GM19193 (cell line): ENCODE measurements at regions not wholly inside any gene's neighbourhood (a gene's known extent, or its start where the extent isn't known, plus 50 kb on each side); places are given as distances from the start of the nearest gene placed in this dataset.

Experiments
- POLR2A ChIP-seq: IDR thresholded peaks from 4 replicates; pipeline ENCODE4 v1.6.1; 2011; ENCODE audit not compliant: insufficient read depth, insufficient read length; ENCODE audit errors: extremely low read depth

DNA sequence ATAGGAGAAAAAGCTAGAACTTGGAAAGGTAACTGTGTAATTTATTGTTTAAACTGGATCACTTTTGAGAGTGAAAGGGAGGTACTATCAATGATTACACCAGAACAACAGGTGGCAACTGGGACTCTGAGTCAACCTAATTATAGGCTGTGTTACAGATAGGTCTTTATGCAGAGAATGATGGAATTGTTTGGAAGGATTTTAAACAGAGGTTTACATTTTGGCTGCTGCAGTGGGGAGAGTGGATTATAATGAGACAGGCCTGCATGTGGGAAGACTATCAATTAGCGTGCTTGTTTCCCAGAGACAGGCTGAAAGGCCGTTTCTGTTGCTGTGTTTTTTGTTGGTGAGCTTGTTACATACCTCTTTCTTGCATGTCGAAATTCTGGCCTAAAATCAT, 432.9 kb downstream of the PLA2G4A start:
- no peak for TF ChIP-seq POLR2A

DNA sequence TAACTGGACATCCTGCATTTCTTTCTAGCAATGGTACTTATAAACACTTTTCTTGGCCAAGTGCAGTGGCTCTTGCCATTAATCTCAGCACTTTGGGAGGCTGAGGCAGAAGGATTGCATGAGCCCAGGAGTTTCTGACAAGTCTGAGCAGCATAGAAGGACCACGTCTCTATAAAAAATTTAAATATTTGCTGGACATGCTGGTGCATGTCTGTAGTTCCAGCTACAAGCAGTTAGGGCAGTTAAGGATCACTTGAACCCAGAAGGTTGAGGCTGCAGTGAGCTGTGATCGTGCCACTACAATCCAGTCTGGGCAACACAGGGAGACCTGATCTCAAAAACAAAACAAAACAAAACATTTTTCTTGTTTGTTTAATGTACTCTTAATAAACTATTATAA, 434.0 kb downstream of the PLA2G4A start:
- TF ChIP-seq POLR2A = no peak

DNA sequence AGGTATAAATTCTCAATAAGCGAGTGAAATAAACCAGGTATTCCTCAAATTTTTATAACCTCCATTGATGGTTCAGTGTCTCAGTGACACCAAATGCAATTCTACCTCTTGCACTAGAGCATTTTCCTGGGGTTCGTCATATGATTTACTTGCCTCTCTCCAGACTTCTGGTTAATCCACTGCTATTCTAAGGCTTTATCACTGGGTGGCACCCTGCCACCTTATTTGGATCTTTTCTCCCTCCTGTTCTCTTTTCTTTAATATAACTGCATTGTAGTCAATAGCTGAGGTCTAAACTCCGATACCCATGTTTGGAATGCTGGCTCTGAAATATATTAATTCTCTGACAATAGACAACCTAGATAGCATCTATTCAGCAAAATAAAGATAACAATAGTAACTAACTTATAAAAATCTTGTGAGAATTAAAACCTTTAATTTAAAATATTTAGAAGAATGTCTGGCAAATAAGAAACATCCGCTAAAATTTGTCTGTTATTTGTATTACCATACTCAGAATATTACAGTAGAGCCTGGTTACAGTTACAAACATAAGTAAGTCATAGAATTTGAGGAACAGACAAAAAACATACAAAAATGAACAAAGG, 436.4 kb downstream of the PLA2G4A start:
- no peak for TF ChIP-seq POLR2A

DNA sequence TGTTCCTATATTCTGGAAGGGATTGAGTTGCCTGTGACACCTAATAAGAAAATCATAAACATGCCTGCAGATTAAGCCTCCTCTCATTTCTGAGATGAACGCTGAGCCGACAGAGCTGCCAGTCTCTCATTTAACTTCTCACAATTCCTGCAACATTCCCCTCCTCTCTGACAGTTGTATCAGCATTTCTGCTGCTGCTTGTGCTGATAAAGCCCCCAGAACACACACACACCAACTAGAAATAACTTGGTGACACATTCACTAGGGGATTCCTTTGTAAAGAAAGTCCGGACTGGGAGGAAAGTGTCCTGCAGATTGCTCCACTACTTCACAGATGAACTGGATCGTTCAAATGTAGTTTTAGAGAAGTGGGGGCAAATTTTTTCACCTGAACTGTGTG, 437.3 kb downstream of the PLA2G4A start:
- TF ChIP-seq POLR2A = no peak

DNA sequence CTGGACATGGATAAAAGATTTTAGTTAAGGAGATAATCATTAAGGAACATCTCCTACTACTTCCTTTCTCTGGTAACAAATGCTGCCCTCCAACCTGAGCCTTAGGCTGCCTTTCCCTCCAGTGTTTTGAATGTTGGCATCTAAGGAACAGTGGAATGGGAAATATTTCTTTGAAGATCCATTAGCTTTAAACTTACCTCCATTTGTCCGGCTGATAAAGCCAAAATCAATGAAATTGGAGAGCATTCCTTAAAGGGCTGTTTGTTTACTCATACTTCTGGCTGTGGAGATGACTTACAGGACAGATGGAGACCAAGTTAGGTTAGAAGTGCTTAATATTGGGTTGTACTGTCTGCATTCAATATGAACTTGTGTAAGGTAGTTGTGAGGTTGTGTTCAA, 439.1 kb downstream of the PLA2G4A start:
- no peak for TF ChIP-seq POLR2A

DNA sequence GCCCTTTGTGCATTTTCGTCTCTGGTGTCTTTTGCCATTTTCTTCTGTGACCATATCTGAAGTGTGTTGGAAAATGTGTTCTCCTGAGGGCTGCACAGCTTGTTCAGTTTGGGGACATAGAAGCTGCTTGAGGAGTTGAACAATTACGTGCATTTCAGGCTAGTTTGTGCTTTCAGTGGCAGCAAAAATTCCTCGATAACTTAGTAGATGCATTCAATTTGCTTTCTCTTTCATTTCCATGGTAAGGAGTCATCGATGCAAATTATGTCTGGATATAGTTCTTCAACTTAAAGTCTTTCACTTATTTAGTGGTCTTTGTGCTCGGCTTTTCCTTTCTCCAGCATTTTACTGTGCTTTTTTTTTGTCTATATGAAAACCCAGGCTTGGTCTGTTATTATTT, 441.5 kb downstream of the PLA2G4A start:
- no peak for TF ChIP-seq POLR2A

DNA sequence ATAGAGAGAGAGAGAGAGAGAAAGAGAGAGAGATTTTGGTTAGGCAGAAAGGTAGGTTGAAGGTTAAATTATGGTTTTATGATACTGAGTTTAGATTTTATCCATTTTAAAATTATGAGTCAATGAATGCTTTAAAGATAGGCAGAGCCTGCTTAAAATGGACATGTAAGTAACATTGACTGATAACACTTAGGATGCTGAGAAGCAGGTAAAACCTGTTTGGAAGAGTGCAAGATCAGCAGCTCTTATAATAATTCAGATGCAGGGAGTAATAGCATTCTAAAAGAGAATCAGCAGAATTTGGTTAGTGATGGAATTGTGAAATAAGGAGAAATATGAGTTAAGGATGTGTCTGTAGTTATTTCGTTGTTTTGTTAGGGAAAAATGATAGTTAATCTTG, 446.6 kb downstream of the PLA2G4A start:
- no peak for TF ChIP-seq POLR2A

DNA sequence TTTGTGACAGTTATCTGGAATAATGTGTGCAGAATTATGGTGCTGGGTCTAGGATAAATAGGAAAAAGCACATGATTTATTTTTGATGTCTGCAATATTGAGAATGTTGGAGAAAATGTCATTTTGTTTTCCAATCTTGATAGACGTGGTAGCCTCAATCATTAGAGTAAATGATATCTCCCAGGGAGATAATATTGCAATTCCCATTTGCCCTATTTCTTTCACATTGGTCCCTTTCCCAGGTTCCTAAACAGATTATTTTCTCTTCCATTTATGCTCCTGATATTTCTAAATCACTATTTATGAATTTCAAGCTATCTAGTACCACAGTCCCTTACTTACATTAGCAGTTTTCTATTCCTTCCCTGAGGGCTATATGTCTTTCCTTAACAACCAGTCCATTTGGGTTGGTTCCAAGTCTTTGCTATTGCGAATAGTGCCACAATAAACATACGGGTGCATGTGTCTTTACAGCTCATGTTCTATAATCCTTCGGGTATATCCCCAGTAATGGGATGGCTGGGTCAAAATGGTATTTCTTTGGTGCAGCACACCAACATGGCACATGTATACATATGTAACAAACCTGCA, 447.3 kb downstream of the PLA2G4A start:
- TF ChIP-seq POLR2A = no peak

DNA sequence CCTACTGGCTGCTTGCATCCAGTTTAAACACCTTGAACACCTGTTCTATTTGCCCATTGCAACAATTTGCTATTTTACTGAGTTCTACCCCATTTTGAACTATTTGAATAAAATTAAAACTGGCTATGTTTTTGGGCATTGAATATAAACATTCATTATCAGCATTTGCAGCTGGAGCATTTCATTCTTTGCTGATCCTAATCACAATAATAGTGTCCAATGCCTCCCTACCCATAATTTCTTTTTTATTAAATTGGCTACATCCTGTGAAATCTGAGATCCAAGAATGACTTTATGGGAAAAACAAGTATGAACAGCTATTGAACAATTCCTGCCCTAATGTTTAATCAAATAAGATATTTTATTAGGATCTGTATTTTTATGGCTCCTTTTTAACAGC, 447.9 kb downstream of the PLA2G4A start:
- no peak for TF ChIP-seq POLR2A

DNA sequence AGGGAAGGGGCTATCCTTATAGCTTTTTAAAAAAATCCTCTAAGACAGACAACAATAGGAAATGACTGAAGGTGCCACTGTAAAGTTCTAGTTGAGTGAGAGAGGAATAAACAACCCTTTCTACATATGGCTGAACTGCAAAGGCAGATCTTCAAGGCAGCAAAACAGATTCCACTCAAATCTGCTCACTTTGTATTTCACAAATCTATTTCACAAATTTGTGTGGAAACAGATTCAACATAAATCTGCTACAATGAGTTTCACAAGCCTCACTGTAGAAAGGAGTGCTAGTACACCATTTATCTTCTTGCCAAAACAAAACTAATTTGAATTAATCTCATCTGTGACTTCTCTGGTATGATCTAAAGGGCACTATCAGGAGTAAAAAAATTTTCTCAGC, 451.3 kb downstream of the PLA2G4A start:
- TF ChIP-seq POLR2A = no peak

DNA sequence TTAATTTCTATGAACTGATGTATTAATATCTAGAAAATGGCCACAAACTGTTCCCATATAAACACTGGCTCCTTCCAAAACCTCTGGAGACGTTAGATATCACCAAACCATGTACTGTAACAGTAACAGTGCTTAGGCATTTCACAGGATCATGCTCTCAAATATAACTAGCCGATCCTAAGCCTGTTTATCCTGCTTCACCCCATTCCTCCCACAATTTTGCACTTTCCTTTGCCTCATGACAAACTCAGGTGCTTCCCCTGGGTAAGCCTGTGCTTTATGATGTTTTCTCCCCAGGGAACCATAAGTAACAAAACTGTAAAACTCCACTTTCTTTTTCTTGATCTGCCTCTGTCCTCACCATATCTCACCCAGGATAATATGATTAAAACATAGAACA, 452.3 kb downstream of the PLA2G4A start:
- no peak for TF ChIP-seq POLR2A

DNA sequence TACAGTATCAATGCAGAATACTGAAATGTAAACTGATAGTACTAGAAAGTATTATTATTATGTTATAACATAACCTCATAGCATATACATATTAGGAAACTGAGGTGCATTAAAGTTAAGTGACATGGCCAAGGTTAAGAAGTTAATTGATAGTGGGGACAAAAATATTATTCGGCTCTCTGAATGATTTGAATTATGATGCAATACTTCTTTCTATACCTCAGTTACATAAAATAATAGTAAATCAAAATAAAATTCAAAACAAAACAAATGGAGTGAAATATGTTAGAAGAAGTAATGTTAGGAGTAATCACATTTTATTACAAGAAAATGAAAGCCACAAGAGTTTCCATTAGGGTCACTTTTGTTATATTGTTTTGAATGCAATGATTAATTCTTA, 455.2 kb downstream of the PLA2G4A start:
- no peak for TF ChIP-seq POLR2A

DNA sequence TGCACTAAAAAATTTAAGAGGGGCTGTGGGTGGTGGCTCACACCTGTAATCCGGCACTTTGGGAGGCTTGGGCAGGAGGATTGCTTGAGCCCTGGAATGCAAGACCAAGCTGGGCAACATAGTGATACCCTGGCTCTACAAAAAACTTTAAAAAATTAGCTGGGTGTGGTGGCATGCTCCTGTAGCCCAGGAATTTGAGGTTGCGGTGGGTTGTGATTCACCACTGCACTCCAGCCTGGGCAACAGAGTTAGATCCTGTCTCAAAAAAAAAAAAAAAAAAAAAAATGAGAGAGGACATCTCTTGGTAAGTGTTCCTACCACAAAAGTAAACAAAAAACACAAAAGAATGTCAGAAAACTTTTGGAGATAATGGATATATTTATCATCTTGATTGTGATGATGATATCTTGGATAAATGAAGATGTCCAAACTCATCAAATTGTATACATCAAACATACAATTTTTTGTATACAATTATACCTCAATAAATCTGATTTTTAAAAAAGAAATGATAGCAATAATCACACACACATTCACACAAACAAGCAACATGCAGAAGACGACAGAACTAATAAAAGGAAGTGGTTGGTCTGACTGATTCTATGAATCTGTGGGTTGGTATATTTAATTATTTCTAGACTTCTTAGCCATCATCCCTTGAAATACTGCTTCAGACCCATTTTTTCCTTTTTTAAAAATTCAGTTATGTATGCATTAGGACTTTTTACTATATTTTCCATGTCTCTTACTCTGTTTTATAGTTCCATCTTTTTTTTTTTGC, 465.9 kb downstream of the PLA2G4A start:
- no peak for TF ChIP-seq POLR2A

DNA sequence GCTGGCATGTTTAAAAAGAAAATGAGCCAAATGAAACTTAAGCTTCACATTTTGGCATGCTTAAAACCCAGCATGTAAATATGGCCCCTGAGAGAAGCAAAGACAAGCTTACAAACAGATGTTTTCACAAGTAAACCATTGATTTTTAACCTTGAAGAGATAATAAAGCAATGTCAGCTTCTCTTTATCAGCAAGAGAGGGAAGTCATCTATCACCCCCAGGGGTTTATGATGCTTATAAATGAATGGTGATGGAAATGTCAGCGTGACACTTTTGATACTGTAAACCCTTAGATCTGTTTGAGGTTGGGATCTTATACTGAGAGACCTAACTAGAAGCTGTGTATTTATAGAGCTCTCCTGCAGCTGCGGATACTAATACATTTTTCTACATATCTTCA, 471.3 kb downstream of the PLA2G4A start:
- TF ChIP-seq POLR2A = no peak

DNA sequence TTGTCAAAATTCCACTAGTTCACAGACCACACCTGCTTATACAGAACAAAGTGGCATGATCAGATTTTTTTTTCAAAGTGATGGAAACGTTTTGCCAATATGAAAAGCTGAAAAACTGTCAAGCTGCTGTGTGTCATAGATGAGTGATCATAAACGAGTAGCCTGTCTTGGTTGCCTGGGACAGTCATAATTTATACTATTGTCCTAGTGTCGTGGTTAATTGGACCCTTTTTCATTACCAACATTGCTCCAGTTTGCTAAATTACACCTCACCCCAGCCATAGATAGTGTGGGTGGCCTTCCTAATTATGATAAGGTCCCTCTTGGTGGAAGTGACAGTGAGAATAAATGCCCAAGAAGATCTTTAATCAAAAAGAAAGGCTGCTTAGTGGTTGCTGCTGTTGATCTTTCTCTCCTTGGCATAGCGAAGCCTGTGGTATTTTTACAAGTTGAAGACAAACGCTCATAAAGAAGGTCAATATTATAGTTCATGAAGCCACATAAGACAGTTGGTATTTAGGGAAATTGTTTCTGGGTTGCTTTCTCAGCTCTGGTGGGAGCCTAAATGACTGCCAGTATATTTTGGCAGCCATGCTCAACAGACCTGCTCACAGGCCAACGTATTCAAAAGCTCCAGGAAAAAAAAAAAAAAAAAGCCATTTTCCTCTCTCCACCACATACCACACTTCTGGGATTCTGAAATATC, 478.1 kb downstream of the PLA2G4A start:
- no peak for TF ChIP-seq POLR2A
